ENCODE measurements at regions not wholly inside any gene's neighbourhood (a gene's known extent, or its start where the extent isn't known, plus 50 kb on each side); places are given as distances from the start of the nearest gene placed in this dataset.
A peak's percentile ranks its signal among the peaks of the same experiment; 100 is the strongest.
"Not testable (repeated sequence)": the region's sequence is repeated elsewhere in the genome, so short reads cannot be mapped to it uniquely, and the experiment has no call there.

GRCh38 chr7:149701495-149702240 lies 71.7 kb downstream of the ZNF467 start:
- Histone ChIP-seq H2AFZ (ENCODE audit: low read length) (no peak overlapping the region), H3K36me3 (ENCODE audit: insufficient read depth, low read length) (no peaks in the 10 kb centered on the region), H3K9me3 (ENCODE audit: low read depth, low read length) (no peaks in the 10 kb centered on the region), H3K27me3 (ENCODE audit: insufficient read depth, low read length) (no peaks in the 10 kb centered on the region), H3K27ac (ENCODE audit: low read depth, low read length) (no peak overlapping the region), H3K4me1 (ENCODE audit: insufficient read depth, low read length) (no peaks in the 10 kb centered on the region), H4K20me1 (ENCODE audit: insufficient read depth, low read length) (no peaks in the 10 kb centered on the region), H3K79me2 (ENCODE audit: insufficient read depth, low read length) (no peaks in the 10 kb centered on the region), H3K4me3 (ENCODE audit: insufficient read depth, low read length) (no peak overlapping the region), H3K4me2 (ENCODE audit: insufficient read depth, low read length) (no peak overlapping the region)
- TF ChIP-seq CTCF (IDR thresholded peaks at IDR 0.05; ENCODE audit: extremely low read depth, low read depth, low read length): no peak
- peak; percentile 35 for DNase-seq (ENCODE audit: insufficient read length, low spot score, missing footprints)

- H3K9me3 ChIP-seq (ENCODE audit: low read depth, low read length); H3K79me2 ChIP-seq (ENCODE audit: insufficient read depth, low read length); H3K36me3 ChIP-seq (ENCODE audit: insufficient read depth, low read length); H3K27ac ChIP-seq (ENCODE audit: low read depth, low read length); H3K4me3 ChIP-seq (ENCODE audit: insufficient read depth, low read length); H2AFZ ChIP-seq (ENCODE audit: low read length); H3K4me2 ChIP-seq (ENCODE audit: insufficient read depth, low read length); H4K20me1 ChIP-seq (ENCODE audit: insufficient read depth, low read length); DNase-seq (ENCODE audit: insufficient read length, low spot score, missing footprints); H3K4me1 ChIP-seq (ENCODE audit: insufficient read depth, low read length): not testable (repeated sequence)
- H3K27me3 ChIP-seq (ENCODE audit: insufficient read depth, low read length): peaks cover 22% of the 10 kb centered on the region
Observed at GRCh38 chr7:149697767-149698166, 75.6 kb downstream of the ZNF467 start.

GRCh38 chr7:149696280-149696679 lies 77.1 kb downstream of the ZNF467 start:
- DNase-seq (ENCODE audit: insufficient read length, low spot score, missing footprints): no peak
- no peak overlapping the region for H3K27ac ChIP-seq (ENCODE audit: low read depth, low read length)
- H3K4me1 ChIP-seq (ENCODE audit: insufficient read depth, low read length): peaks cover 3% of the 10 kb centered on the region
- no peak overlapping the region for H3K4me2 ChIP-seq (ENCODE audit: insufficient read depth, low read length)
- no peaks in the 10 kb centered on the region for H3K79me2 ChIP-seq (ENCODE audit: insufficient read depth, low read length)
- TF ChIP-seq CTCF (IDR thresholded peaks at IDR 0.05; ENCODE audit: extremely low read depth, low read depth, low read length): no peak
- no peaks in the 10 kb centered on the region for H3K9me3 ChIP-seq (ENCODE audit: low read depth, low read length)
- no peaks in the 10 kb centered on the region for H3K36me3 ChIP-seq (ENCODE audit: insufficient read depth, low read length)
- no peak overlapping the region for H3K4me3 ChIP-seq (ENCODE audit: insufficient read depth, low read length)
- H2AFZ ChIP-seq (ENCODE audit: low read length): no peak overlapping the region
- peaks cover 28% of the 10 kb centered on the region for H3K27me3 ChIP-seq (ENCODE audit: insufficient read depth, low read length)
- no peaks in the 10 kb centered on the region for H4K20me1 ChIP-seq (ENCODE audit: insufficient read depth, low read length)

- peak overlapping the region; percentile 69 for H3K4me2 ChIP-seq (ENCODE audit: insufficient read depth, low read length)
- H3K27me3 ChIP-seq (ENCODE audit: insufficient read depth, low read length): peaks cover 28% of the 10 kb centered on the region
- no peaks in the 10 kb centered on the region for H3K36me3 ChIP-seq (ENCODE audit: insufficient read depth, low read length)
- H2AFZ ChIP-seq (ENCODE audit: low read length): peak overlapping the region; percentile 42
- H3K4me1 ChIP-seq (ENCODE audit: insufficient read depth, low read length): peaks cover 3% of the 10 kb centered on the region
- H3K4me3 ChIP-seq (ENCODE audit: insufficient read depth, low read length): peak overlapping the region; percentile 61
- peak; percentile 38 for DNase-seq (ENCODE audit: insufficient read length, low spot score, missing footprints)
- no peak for TF ChIP-seq CTCF (IDR thresholded peaks at IDR 0.05; ENCODE audit: extremely low read depth, low read depth, low read length)
- H3K79me2 ChIP-seq (ENCODE audit: insufficient read depth, low read length): no peaks in the 10 kb centered on the region
- no peaks in the 10 kb centered on the region for H3K9me3 ChIP-seq (ENCODE audit: low read depth, low read length)
- no peaks in the 10 kb centered on the region for H4K20me1 ChIP-seq (ENCODE audit: insufficient read depth, low read length)
- H3K27ac ChIP-seq (ENCODE audit: low read depth, low read length): no peak overlapping the region
Observed at GRCh38 chr7:149692557-149692982, 80.8 kb downstream of the ZNF467 start.

Data from osteoblast (primary cell).